Uterus (tissue), 3 donors: ENCODE measurements at regions not wholly inside any gene's neighbourhood (a gene's known extent, or its start where the extent isn't known, plus 50 kb on each side); places are given as distances from the start of the nearest gene placed in this dataset.

Source experiments
- DNase-seq, 2 donors: peaks; one replicate each; pipeline ENCODE4 v3.0.0-alpha.2; 2019 to 2020
- H3K27ac ChIP-seq, 2 donors: fragments of 200-600 bp; sonication (generic); 1 replicate in 1 of 2; 2 replicates in 1 of 2; pipeline ENCODE4 v1.5.1; 2016 to 2018
- H3K27me3 ChIP-seq, 2 donors: fragments of 200-600 bp; sonication (generic); one replicate each; pipeline ENCODE4 v1.5.1; 2018 to 2019; ENCODE audit warnings: control low read depth in 1 of 2
- H3K36me3 ChIP-seq, 2 donors: fragments of 200-600 bp; sonication (generic); one replicate each; pipeline ENCODE4 v1.5.1; 2019; ENCODE audit warnings: control low read depth in 1 of 2
- H3K4me1 ChIP-seq, 2 donors: fragments of 200-600 bp; sonication (generic); one replicate each; pipeline ENCODE4 v1.5.1; 2018 to 2019; ENCODE audit warnings: control low read depth in 1 of 2
- H3K4me3 ChIP-seq, 2 donors: fragments of 200-600 bp; sonication (generic); 1 replicate in 1 of 2; 2 replicates in 1 of 2; pipeline ENCODE4 v1.5.1; 2018 to 2019; ENCODE audit warnings: mild to moderate bottlenecking in 1 of 2
- H3K9me3 ChIP-seq, 2 donors: fragments of 200-600 bp; sonication (generic); one replicate each; pipeline ENCODE4 v1.5.1; 2019; ENCODE audit warnings: control low read depth in 1 of 2
- CTCF ChIP-seq, 4 experiments: fragments of 200-600 bp in 2 of 4; fragments of 450-650 bp in 2 of 4; sonication (generic) in 2 of 4; IDR thresholded peaks; one replicate each; pipeline ENCODE4 v1.5.1; 2016 to 2019; ENCODE audit warnings: antibody characterized with exemption in 4 of 4, mild to moderate bottlenecking in 2 of 4, moderate library complexity in 1 of 4
- POLR2A ChIP-seq, 2 donors: fragments of 450-650 bp; IDR thresholded peaks; one replicate each; pipeline ENCODE4 v1.6.1; 2016; ENCODE audit warnings: antibody characterized with exemption in 2 of 2, mild to moderate bottlenecking in 1 of 2, moderate library complexity in 1 of 2
- intact Hi-C: fragments of 100-400 bp; cut with DNase I; formaldehyde crosslinking; loops from one replicate; pipeline ENCODE4 v1.15.1; 2023; ENCODE audit warnings: low total_unique reads
- donor health status: DM: yes; HTN: yes; CAD: no.

GRCh38 chr18:5787936-5788335, 107.4 kb downstream of the TMEM200C start:
- no peak overlapping the region for H3K4me3 ChIP-seq
- TF ChIP-seq POLR2A (IDR thresholded peaks at IDR 0.05) (no peak), CTCF (IDR thresholded peaks at IDR 0.05) (no peak)
- no peaks in the 10 kb centered on the region for H3K4me1 ChIP-seq
- H3K36me3 ChIP-seq: no peaks in the 10 kb centered on the region
- no peak overlapping the region for H3K27ac ChIP-seq
- DNase-seq: no peak
- H3K9me3 ChIP-seq: no peaks in the 10 kb centered on the region
- intact Hi-C loops: no loop called here
- H3K27me3 ChIP-seq: no peaks in the 10 kb centered on the region

GRCh38 chr18:5779922-5780321, 115.4 kb downstream of the TMEM200C start:
- no peak for DNase-seq
- no peak for TF ChIP-seq CTCF (IDR thresholded peaks at IDR 0.05)
- no peak for TF ChIP-seq POLR2A (IDR thresholded peaks at IDR 0.05)
- Histone ChIP-seq H3K36me3 (no peaks in the 10 kb centered on the region), H3K9me3 (no peaks in the 10 kb centered on the region), H3K4me3 (no peak overlapping the region), H3K27ac (no peak overlapping the region), H3K27me3 (no peaks in the 10 kb centered on the region), H3K4me1 (no peaks in the 10 kb centered on the region)
- intact Hi-C loops: no loop called here

GRCh38 chr18:5772306-5773105, 122.8 kb downstream of the TMEM200C start:
- DNase-seq: no peak
- intact Hi-C loops: no loop called here
- no peaks in the 10 kb centered on the region for H3K27me3 ChIP-seq
- H3K4me3 ChIP-seq: no peak overlapping the region
- H3K9me3 ChIP-seq: no peaks in the 10 kb centered on the region
- no peaks in the 10 kb centered on the region for H3K36me3 ChIP-seq
- TF ChIP-seq POLR2A (IDR thresholded peaks at IDR 0.05) (no peak), CTCF (IDR thresholded peaks at IDR 0.05) (no peak)
- no peaks in the 10 kb centered on the region for H3K4me1 ChIP-seq
- no peak overlapping the region for H3K27ac ChIP-seq

- DNase-seq: no peak
- intact Hi-C loops: no loop called here
- Histone ChIP-seq H3K27me3 (no peaks in the 10 kb centered on the region), H3K4me3 (no peak overlapping the region), H3K36me3 (no peaks in the 10 kb centered on the region), H3K27ac (no peak overlapping the region), H3K4me1 (no peaks in the 10 kb centered on the region), H3K9me3 (no peaks in the 10 kb centered on the region)
- no peak for TF ChIP-seq POLR2A (IDR thresholded peaks at IDR 0.05)
- no peak for TF ChIP-seq CTCF (IDR thresholded peaks at IDR 0.05)
Observed at GRCh38 chr18:5771343-5771742, 124.0 kb downstream of the TMEM200C start.

- DNase-seq: no peak
- intact Hi-C loops: no loop called here
- Histone ChIP-seq H3K36me3 (no peaks in the 10 kb centered on the region), H3K27me3 (no peaks in the 10 kb centered on the region), H3K27ac (no peak overlapping the region), H3K4me1 (no peaks in the 10 kb centered on the region), H3K4me3 (no peak overlapping the region), H3K9me3 (no peaks in the 10 kb centered on the region)
- TF ChIP-seq CTCF (IDR thresholded peaks at IDR 0.05): no peak
- no peak for TF ChIP-seq POLR2A (IDR thresholded peaks at IDR 0.05)
Observed at GRCh38 chr18:5770176-5770575, 125.1 kb downstream of the TMEM200C start.
